ENCODE measurements at regions not wholly inside any gene's neighbourhood (a gene's known extent, or its start where the extent isn't known, plus 50 kb on each side); places are given as distances from the start of the nearest gene placed in this dataset.

- DNase-seq (ENCODE audit: low read depth in 2 of 3, low spot score in 2 of 3) = no peak
Observed at GRCh38 chr1:163737261-163737660, 415.5 kb downstream of the NUF2 start.

- no peak for DNase-seq (ENCODE audit: low read depth in 2 of 3, low spot score in 2 of 3)
Observed at GRCh38 chr1:163744301-163744887, 422.6 kb downstream of the NUF2 start.

DNA sequence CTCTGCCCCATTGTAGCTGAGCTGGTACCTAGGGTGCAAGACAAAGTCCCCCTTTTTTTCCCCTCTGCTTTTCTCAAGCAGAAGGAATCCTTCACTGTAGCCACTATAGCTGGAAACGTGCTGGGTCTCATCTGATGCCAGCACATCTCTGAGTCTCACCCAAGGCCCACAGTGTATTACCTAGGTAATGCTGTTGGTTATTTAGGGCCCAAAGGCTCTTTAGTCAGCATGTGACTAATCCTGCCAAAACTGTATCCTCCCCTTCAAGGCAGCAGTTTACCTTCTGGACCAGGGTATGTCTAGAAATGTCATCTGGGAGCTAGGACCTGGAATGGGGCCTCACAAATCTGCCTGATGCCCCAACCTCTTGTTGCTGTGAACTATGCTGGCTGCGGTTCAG lies 423.4 kb downstream of the NUF2 start:
- no peak for DNase-seq (ENCODE audit: low read depth in 2 of 3, low spot score in 2 of 3)

DNA sequence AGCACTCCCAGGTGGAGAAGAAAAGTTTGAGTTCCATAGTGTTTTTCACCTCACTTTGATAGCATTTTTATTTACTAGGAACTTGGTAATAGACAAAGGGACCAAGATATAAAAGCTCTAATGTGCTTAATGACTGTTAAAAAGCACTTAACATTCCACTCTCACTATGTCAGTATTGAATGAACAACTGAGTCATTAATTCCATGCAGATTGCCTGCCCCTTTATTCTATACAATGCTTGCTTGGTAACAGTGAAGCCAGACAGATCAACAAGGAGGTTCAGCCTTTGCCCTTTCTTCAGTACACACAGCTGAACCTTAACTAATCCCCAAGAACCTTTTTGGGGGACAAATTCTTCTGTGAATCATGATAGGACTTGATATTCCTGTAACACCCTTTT lies 425.5 kb downstream of the NUF2 start:
- DNase-seq (ENCODE audit: low read depth in 2 of 3, low spot score in 2 of 3) = no peak

DNA sequence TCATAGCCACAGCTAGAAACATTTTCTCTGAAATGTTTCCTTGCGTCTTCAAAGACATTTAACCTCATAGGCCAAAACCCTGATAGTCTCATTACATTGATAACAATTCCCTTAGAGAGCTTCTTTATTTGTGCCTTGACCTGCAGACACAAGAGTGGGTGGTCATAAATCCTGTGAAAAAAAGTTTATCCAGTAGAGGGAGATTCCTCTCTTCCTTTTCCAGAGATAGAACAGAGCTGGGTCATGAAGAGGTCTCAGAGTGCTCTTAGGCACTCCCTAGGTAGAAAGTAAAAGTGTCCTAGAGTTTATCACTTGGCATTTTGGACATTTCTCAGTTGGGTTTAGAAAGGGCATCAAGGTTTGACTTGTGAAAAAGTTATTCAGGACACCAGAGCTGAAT lies 426.1 kb downstream of the NUF2 start:
- DNase-seq (ENCODE audit: low read depth in 2 of 3, low spot score in 2 of 3) = no peak

DNA sequence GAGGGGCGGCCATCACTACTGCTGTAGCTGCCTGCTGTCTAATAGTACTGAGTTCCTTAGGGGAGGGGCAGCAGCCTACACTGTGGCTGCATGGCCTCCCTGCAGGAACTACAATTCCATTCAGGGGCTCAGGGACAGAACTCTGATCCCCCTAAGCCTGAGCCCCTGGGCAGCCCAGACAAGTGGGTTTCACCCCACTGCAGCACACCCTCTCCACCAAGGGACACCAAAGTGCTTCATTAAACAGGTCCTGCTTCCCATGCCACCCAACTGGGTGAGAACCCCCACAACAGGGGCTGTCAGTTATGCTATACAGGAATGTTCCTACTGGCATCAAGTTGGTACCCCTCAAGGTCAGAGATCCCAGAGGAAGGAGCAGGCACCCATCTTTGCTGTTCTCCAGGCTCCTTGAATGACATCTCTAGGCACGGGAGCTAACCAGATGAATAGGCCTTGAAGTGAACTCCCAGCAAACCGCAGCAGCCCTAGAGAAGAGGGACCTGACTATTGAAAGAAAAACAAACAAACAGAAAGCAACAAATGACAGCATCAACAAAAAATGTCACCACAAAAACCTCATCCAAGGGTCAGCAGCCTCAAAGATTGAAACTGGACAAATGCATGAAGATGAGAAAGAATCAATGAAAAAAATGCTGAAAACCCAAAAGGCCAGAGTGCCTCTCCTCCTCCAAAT lies 437.4 kb downstream of the NUF2 start:
- DNase-seq (ENCODE audit: low read depth in 2 of 3, low spot score in 2 of 3) = no peak

GRCh38 chr1:163761898-163762297 lies 440.1 kb downstream of the NUF2 start:
- no peak for DNase-seq (ENCODE audit: low read depth in 2 of 3, low spot score in 2 of 3)

GRCh38 chr1:163766257-163766918 lies 444.6 kb downstream of the NUF2 start:
- DNase-seq (ENCODE audit: low read depth in 2 of 3, low spot score in 2 of 3) = no peak

DNA sequence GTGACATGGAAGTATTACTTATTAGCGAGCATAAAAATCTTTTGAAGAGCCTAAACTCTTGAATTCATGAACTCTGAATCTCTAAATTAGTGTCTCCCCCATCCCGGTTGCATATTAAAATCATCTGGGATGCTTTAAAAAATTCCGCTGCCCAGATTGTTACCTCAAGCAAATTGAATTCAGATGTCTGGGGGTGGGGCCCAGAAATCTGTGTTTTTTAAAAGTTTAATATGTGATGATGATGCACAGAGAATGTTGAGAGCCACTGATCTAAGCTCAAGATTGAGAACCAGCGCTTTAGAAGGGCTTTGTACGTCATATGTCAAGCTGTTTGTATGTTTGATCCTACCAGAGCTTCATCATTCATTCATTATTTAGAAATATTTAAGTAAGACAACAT lies 446.8 kb downstream of the NUF2 start:
- no peak for DNase-seq (ENCODE audit: low read depth in 2 of 3, low spot score in 2 of 3)

DNA sequence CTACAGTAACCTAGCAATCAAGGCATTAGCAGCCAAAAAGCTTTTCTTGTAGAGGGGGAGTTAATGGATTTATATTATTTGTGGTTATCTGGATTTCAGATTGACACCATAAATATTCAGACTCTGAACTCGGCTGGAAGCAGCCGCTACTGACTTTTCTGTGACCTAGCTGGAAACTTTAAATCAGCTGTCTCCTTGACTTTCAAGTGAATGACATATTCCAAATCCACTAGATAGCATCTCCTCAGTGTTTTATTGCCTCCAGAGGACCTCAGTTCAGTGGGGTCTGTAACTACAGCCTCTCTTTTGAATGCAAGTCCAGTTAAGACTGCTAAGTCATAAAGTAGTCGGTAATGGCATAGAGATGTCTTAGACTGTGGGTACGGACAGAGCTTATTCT lies 448.5 kb downstream of the NUF2 start:
- DNase-seq (ENCODE audit: low read depth in 2 of 3, low spot score in 2 of 3) = no peak

- DNase-seq (ENCODE audit: low read depth in 2 of 3, low spot score in 2 of 3) = no peak
Observed at GRCh38 chr1:163771637-163772036, 449.9 kb downstream of the NUF2 start.

DNA sequence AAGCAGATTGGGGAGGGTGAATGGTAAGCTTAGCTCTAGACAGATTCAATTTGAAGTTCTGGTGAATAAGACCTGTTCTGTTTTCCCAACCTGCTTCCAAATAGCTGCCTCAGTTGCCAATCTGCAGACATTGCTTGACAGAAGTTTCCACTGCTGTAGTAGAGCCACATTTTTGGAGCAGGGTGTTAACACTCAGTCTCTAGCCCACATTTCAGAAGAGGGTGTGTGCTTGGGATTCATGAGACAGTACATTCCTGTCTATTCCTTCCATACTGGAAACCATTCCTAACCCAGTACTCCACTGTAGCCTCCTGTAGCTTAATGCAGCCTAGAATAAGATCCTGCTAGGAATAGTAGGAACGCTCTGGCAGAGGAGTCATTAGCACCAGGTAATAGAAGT lies 450.5 kb downstream of the NUF2 start:
- DNase-seq (ENCODE audit: low read depth in 2 of 3, low spot score in 2 of 3) = no peak

DNA sequence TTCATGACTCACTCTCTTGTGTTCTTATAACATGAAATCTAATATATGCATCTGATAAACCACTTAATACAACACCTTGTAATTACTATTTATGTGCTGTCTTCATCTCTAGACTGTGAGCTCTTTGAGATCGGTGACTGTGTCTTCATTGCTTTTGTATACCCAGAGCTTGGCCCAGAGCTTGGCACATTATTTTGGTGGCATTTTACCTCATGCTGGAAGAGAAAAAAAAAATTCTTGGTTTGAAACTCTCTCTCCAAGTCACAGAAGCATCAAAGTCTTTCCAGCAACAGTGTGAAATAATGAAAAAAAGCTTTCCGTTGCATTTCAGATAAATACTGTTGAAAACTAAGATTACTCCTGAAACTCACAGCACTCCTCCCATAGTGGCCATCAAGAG lies 451.6 kb downstream of the NUF2 start:
- no peak for DNase-seq (ENCODE audit: low read depth in 2 of 3, low spot score in 2 of 3)

DNA sequence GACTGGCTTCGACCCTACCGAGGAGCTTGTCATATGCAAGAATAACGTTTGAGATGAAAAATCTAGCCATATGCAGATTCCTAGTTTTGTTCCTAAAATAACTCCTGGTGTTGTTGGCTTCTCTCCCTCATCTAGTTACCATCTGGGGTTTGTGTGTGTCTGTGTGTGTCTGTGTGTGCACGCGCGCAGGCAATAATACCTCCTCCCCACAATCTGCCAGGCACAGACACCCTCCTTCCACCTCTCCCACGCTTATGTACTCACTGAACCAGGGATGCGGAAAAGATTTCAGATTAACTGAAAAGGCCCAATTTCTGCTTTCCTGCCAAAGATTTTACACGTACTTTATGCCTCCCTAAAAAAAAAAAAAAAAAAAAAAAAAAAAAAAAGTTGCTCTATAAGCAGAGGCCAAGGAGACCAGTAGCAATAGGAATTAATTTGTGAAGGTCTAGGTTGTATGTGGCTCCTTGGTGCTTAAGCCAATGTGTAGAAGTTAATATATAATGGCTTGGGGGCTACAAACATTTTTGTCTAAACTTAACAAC lies 452.7 kb downstream of the NUF2 start:
- no peak for DNase-seq (ENCODE audit: low read depth in 2 of 3, low spot score in 2 of 3)

GRCh38 chr1:163774978-163775620 lies 453.3 kb downstream of the NUF2 start:
- DNase-seq (ENCODE audit: low read depth in 2 of 3, low spot score in 2 of 3) = no peak

- no peak for DNase-seq (ENCODE audit: low read depth in 2 of 3, low spot score in 2 of 3)
Observed at GRCh38 chr1:163777205-163777604, 455.5 kb downstream of the NUF2 start.

GRCh38 chr1:163781146-163781545 lies 459.4 kb downstream of the NUF2 start:
- no peak for DNase-seq (ENCODE audit: low read depth in 2 of 3, low spot score in 2 of 3)

DNA sequence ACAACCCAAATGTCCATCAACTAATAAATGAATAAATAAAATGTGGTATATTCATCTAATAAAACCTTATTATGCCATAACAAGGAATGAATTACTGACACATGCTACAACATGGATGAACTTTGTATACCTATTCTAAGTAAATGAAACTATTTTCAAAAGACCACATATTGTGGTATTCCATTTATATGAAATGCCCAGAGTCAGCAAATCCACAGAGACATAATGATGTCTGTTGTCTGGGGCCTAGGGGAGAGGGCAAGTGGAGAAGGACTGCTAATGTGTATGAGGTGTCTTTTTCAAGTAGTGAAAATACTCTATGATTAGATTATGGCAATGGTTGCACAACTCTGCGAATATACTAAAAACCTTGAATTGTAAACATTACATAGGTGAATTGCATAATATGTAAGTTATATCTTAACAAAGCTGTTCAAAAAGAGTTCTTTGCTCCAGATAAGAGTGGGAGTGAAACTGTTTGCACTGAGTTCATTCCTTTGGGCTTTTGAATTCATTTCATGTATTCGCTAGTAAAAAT lies 464.2 kb downstream of the NUF2 start:
- DNase-seq (ENCODE audit: low read depth in 2 of 3, low spot score in 2 of 3) = no peak

DNA sequence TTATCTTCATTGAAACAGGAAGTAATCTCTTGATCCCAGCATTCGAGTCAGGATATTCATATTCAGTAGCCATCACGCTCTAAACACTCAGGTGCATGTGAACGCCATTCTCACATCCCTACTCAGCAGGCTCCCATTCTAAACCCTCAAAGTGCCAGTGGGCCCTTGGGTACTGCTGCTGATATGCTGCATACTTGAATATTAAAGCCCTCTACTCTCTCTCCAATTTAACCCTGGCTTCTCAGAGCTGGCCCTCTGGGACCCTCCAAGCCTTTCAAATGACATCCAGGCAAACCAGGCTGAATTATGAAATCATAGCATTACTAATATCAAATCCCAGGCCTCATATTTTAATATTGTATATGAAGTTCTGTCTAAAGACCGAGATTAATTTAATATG lies 468.2 kb downstream of the NUF2 start:
- DNase-seq (ENCODE audit: low read depth in 2 of 3, low spot score in 2 of 3) = no peak

- no peak for DNase-seq (ENCODE audit: low read depth in 2 of 3, low spot score in 2 of 3)
Observed at GRCh38 chr1:163794551-163794950, 472.8 kb downstream of the NUF2 start.

- DNase-seq (ENCODE audit: low read depth in 2 of 3, low spot score in 2 of 3) = no peak
Observed at GRCh38 chr1:163796394-163796821, 474.7 kb downstream of the NUF2 start.

- DNase-seq (ENCODE audit: low read depth in 2 of 3, low spot score in 2 of 3) = no peak
Observed at GRCh38 chr1:163797816-163798215, 476.1 kb downstream of the NUF2 start.
